PFSK-1 (cell line): ENCODE measurements at regions not wholly inside any gene's neighbourhood (a gene's known extent, or its start where the extent isn't known, plus 50 kb on each side); places are given as distances from the start of the nearest gene placed in this dataset.

Source experiments
- FOXP2 ChIP-seq: optimal IDR thresholded peaks from 2 replicates; pipeline ENCODE3; 2011; ENCODE audit warnings: borderline replicate concordance, control low read depth, inconsistent platforms; ENCODE audit not compliant: insufficient read depth; ENCODE audit errors: extremely low read length, extremely low read depth
- POLR2AphosphoS5 ChIP-seq: IDR thresholded peaks from 2 replicates; pipeline ENCODE4 v1.6.1; 2012; ENCODE audit warnings: low read depth, mild to moderate bottlenecking, control low read depth, low read length, moderate library complexity
- REST ChIP-seq, 2 experiments: IDR thresholded peaks; 2 replicates each; pipeline versions ENCODE4 v1.6.1 to v1.8.0; 2011 to 2012; ENCODE audit warnings: low read depth in 2 of 2, low read length in 2 of 2, control low read depth in 1 of 2, inconsistent platforms in 1 of 2, mild to moderate bottlenecking in 1 of 2, moderate library complexity in 1 of 2; ENCODE audit not compliant: insufficient read depth in 1 of 2
- SIN3A ChIP-seq: IDR thresholded peaks from 2 replicates; pipeline ENCODE4 v1.6.1; 2012; ENCODE audit warnings: mild to moderate bottlenecking, low read length, moderate library complexity, borderline replicate concordance; ENCODE audit not compliant: insufficient read depth
- TAF1 ChIP-seq: IDR thresholded peaks from 2 replicates; pipeline ENCODE4 v1.6.1; 2012; ENCODE audit warnings: low read length, control low read depth, borderline replicate concordance; ENCODE audit not compliant: insufficient read depth

- TF ChIP-seq FOXP2 (no peak), TAF1 (no peak)
Observed at GRCh38 chr4:33837043-33837838, 2407.1 kb downstream of the ARAP2 start.

- no peak for TF ChIP-seq FOXP2
- no peak for TF ChIP-seq POLR2AphosphoS5
- no peak for TF ChIP-seq SIN3A
- TF ChIP-seq TAF1: no peak
- no peak for TF ChIP-seq REST (IDR thresholded peaks at IDR 0.05; ENCODE audit: insufficient read depth in 1 of 2, low read depth in 2 of 2, low read length in 2 of 2)
Observed at GRCh38 chr4:33841120-33841519, 2403.2 kb downstream of the ARAP2 start.

GRCh38 chr4:33850371-33850902, 2393.9 kb downstream of the ARAP2 start:
- no peak for TF ChIP-seq POLR2AphosphoS5
- TF ChIP-seq FOXP2: no peak
- no peak for TF ChIP-seq SIN3A
- no peak for TF ChIP-seq REST (IDR thresholded peaks at IDR 0.05; ENCODE audit: insufficient read depth in 1 of 2, low read depth in 2 of 2, low read length in 2 of 2)
- TF ChIP-seq TAF1: no peak

GRCh38 chr4:33864290-33864859, 2379.9 kb downstream of the ARAP2 start:
- no peak for TF ChIP-seq TAF1
- no peak for TF ChIP-seq REST (IDR thresholded peaks at IDR 0.05; ENCODE audit: insufficient read depth in 1 of 2, low read depth in 2 of 2, low read length in 2 of 2)
- no peak for TF ChIP-seq FOXP2

GRCh38 chr4:33873791-33874190, 2370.5 kb downstream of the ARAP2 start:
- TF ChIP-seq SIN3A: no peak
- TF ChIP-seq REST (IDR thresholded peaks at IDR 0.05; ENCODE audit: insufficient read depth in 1 of 2, low read depth in 2 of 2, low read length in 2 of 2): no peak
- no peak for TF ChIP-seq FOXP2
- TF ChIP-seq TAF1: no peak
- TF ChIP-seq POLR2AphosphoS5: no peak
